HL-60 (cell line): ENCODE measurements at regions not wholly inside any gene's neighbourhood (a gene's known extent, or its start where the extent isn't known, plus 50 kb on each side); places are given as distances from the start of the nearest gene placed in this dataset.

Experiments
- CTCF ChIP-seq: IDR thresholded peaks from one replicate; pipeline ENCODE4 v1.5.1; 2011; ENCODE audit warnings: low read length, control low read depth, inconsistent platforms; ENCODE audit not compliant: insufficient read depth
- POLR2AphosphoS5 ChIP-seq: IDR thresholded peaks from 2 replicates; pipeline ENCODE4 v1.6.1; 2012; ENCODE audit warnings: low read depth
- REST ChIP-seq: IDR thresholded peaks from 2 replicates; pipeline ENCODE4 v1.6.1; 2012; ENCODE audit warnings: low read depth; ENCODE audit not compliant: insufficient replicate concordance
- SPI1 ChIP-seq: IDR thresholded peaks from 2 replicates; pipeline ENCODE4 v1.6.1; 2012; ENCODE audit warnings: low read depth, mild to moderate bottlenecking, borderline replicate concordance

- no peak for TF ChIP-seq CTCF
- TF ChIP-seq POLR2AphosphoS5, result no peak
- no peak for TF ChIP-seq REST
- no peak for TF ChIP-seq SPI1
Measured at GRCh38 chr4:156103311-156103710, 149.6 kb upstream of the CTSO start.
